CD8-positive, alpha-beta memory T cell (primary cell): ENCODE measurements at regions not wholly inside any gene's neighbourhood (a gene's known extent, or its start where the extent isn't known, plus 50 kb on each side); places are given as distances from the start of the nearest gene placed in this dataset.
"Not testable (repeated sequence)": the region's sequence is repeated elsewhere in the genome, so short reads cannot be mapped to it uniquely, and the experiment has no call there.

Source experiments
- CTCF ChIA-PET: fragments of 350-600 bp; sonication (Branson Sonifier 250); formaldehyde crosslinking; loops from one replicate; lab custom pipeline; 2021; ENCODE audit warnings: antibody characterized with exemption; lab: Charles Lee
- POLR2A ChIA-PET: fragments of 350-600 bp; sonication (Branson Sonifier 250); formaldehyde crosslinking; loops from one replicate; lab custom pipeline; 2021; ENCODE audit warnings: antibody characterized with exemption; lab: Charles Lee
- DNase-seq, 5 donors: peaks; one replicate each; pipeline versions ENCODE4 v3.0.0 to v3.0.0-alpha.2; 2020 to 2022; ENCODE audit warnings: mixed read lengths in 1 of 5
- H3K27ac ChIP-seq: one replicate; pipeline ENCODE4 v1.7.0; 2013; ENCODE audit warnings: low read depth, mild to moderate bottlenecking, low read length, moderate library complexity
- H3K27me3 ChIP-seq: 2 replicates; pipeline ENCODE4 v1.7.0; 2013; ENCODE audit warnings: low read length, mild to moderate bottlenecking; ENCODE audit not compliant: insufficient read depth, poor library complexity, severe bottlenecking
- H3K36me3 ChIP-seq: 2 replicates; pipeline ENCODE4 v1.7.0; 2013; ENCODE audit warnings: mild to moderate bottlenecking, low read length, moderate library complexity; ENCODE audit not compliant: insufficient read depth
- H3K4me1 ChIP-seq: 2 replicates; pipeline ENCODE4 v1.7.0; 2013; ENCODE audit warnings: mild to moderate bottlenecking, low read length, moderate library complexity; ENCODE audit not compliant: insufficient read depth
- H3K4me3 ChIP-seq: 2 replicates; pipeline ENCODE4 v1.7.0; 2013; ENCODE audit warnings: mild to moderate bottlenecking, low read length
- H3K9me3 ChIP-seq: 2 replicates; pipeline ENCODE4 v1.7.0; 2013; ENCODE audit warnings: mild to moderate bottlenecking, low read length
- H3K27ac Mint-ChIP-seq, 8 donors: one replicate each; pipeline ENCODE4 v1.8.0; 2020 to 2021; ENCODE audit warnings: mixed read lengths in 8 of 8, mild to moderate bottlenecking in 6 of 8, inconsistent platforms in 3 of 8, moderate library complexity in 3 of 8
- H3K27me3 Mint-ChIP-seq, 2 donors: one replicate each; pipeline ENCODE4 v1.8.0; 2020 to 2021; ENCODE audit warnings: mixed read lengths in 2 of 2, mild to moderate bottlenecking in 1 of 2, moderate library complexity in 1 of 2
- H3K36me3 Mint-ChIP-seq, 3 donors: one replicate each; pipeline ENCODE4 v1.8.0; 2020 to 2021; ENCODE audit warnings: mixed read lengths in 3 of 3, inconsistent platforms in 1 of 3, mild to moderate bottlenecking in 1 of 3
- H3K4me1 Mint-ChIP-seq, 3 donors: one replicate each; pipeline ENCODE4 v1.8.0; 2020 to 2021; ENCODE audit warnings: mixed read lengths in 3 of 3, inconsistent platforms in 1 of 3, mild to moderate bottlenecking in 1 of 3
- H3K4me3 Mint-ChIP-seq, 7 donors: one replicate each; pipeline ENCODE4 v1.8.0; 2020 to 2021; ENCODE audit warnings: mixed read lengths in 7 of 7, mild to moderate bottlenecking in 6 of 7, moderate library complexity in 4 of 7, inconsistent platforms in 2 of 7
- H3K9me3 Mint-ChIP-seq, 5 donors: one replicate each; pipeline ENCODE4 v1.8.0; 2020 to 2022; ENCODE audit warnings: mixed read lengths in 5 of 5, mild to moderate bottlenecking in 3 of 5, moderate library complexity in 2 of 5, inconsistent platforms in 1 of 5

- no peak for DNase-seq
- H3K36me3 Mint-ChIP-seq: no peaks in the 10 kb centered on the region
- no peak overlapping the region for H3K27ac Mint-ChIP-seq
- H3K4me1 Mint-ChIP-seq: no peaks in the 10 kb centered on the region
- ChIA-PET POLR2A (no interaction called here), CTCF (no interaction called here)
- Histone ChIP-seq H3K27me3 (no peaks in the 10 kb centered on the region), H3K4me1 (no peaks in the 10 kb centered on the region), H3K4me3 (no peak overlapping the region), H3K36me3 (no peaks in the 10 kb centered on the region), H3K9me3 (no peaks in the 10 kb centered on the region), H3K27ac (no peak overlapping the region)
- H3K4me3 Mint-ChIP-seq: no peak overlapping the region
- no peaks in the 10 kb centered on the region for H3K9me3 Mint-ChIP-seq
- H3K27me3 Mint-ChIP-seq: peaks cover 17 to 50% of the 10 kb centered on the region in 2 donors
Measured at GRCh38 chr6:137625100-137625661, 131.0 kb upstream of the OLIG3 start.

- Mint-ChIP-seq H3K36me3 (no peaks in the 10 kb centered on the region), H3K4me1 (no peaks in the 10 kb centered on the region), H3K4me3 (no peak overlapping the region), H3K27me3 (peaks cover 15 to 46% of the 10 kb centered on the region in 2 donors), H3K9me3 (no peaks in the 10 kb centered on the region), H3K27ac (no peak overlapping the region)
- POLR2A ChIA-PET: no interaction called here
- H3K27ac ChIP-seq: no peak overlapping the region
- no peaks in the 10 kb centered on the region for H3K36me3 ChIP-seq
- no peaks in the 10 kb centered on the region for H3K9me3 ChIP-seq
- H3K27me3 ChIP-seq: no peaks in the 10 kb centered on the region
- no peak for DNase-seq
- H3K4me1 ChIP-seq: no peaks in the 10 kb centered on the region
- H3K4me3 ChIP-seq: no peak overlapping the region
- CTCF ChIA-PET: no interaction called here
Measured at GRCh38 chr6:137625808-137626207, 131.6 kb upstream of the OLIG3 start.

GRCh38 chr6:137630666-137631065 is 136.5 kb upstream of the OLIG3 start:
- Histone ChIP-seq H3K27ac (no peak overlapping the region), H3K36me3 (no peaks in the 10 kb centered on the region), H3K27me3 (no peaks in the 10 kb centered on the region), H3K4me1 (no peaks in the 10 kb centered on the region), H3K4me3 (no peak overlapping the region), H3K9me3 (no peaks in the 10 kb centered on the region)
- H3K27ac Mint-ChIP-seq: no peak overlapping the region
- no peaks in the 10 kb centered on the region for H3K36me3 Mint-ChIP-seq
- no peak for DNase-seq
- H3K4me3 Mint-ChIP-seq: no peak overlapping the region
- H3K9me3 Mint-ChIP-seq: no peaks in the 10 kb centered on the region
- no peaks in the 10 kb centered on the region for H3K4me1 Mint-ChIP-seq
- ChIA-PET CTCF (interaction anchor here (1.2 to 1.3 kb wide), 2 partner anchors 147 to 289 kb away, joined by 3 to 4 read pairs; no protein-coding TSS in a partner anchor), POLR2A (no interaction called here)
- H3K27me3 Mint-ChIP-seq: peaks cover 3 to 16% of the 10 kb centered on the region in 2 donors

GRCh38 chr6:137631323-137631722 is 137.1 kb upstream of the OLIG3 start:
- Mint-ChIP-seq H3K9me3 (no peaks in the 10 kb centered on the region), H3K36me3 (no peaks in the 10 kb centered on the region), H3K27me3 (peaks cover under 1 to 10% of the 10 kb centered on the region in 2 donors), H3K4me1 (no peaks in the 10 kb centered on the region), H3K4me3 (no peak overlapping the region), H3K27ac (no peak overlapping the region)
- Histone ChIP-seq H3K4me3 (no peak overlapping the region), H3K4me1 (no peaks in the 10 kb centered on the region), H3K9me3 (no peaks in the 10 kb centered on the region), H3K27ac (no peak overlapping the region), H3K36me3 (no peaks in the 10 kb centered on the region), H3K27me3 (no peaks in the 10 kb centered on the region)
- no peak for DNase-seq
- POLR2A ChIA-PET: no interaction called here
- CTCF ChIA-PET: interaction anchor here (1.2 kb wide), 1 partner anchor 148 kb away, joined by 3 read pairs; no protein-coding TSS in a partner anchor

- H3K9me3 ChIP-seq, H3K27ac Mint-ChIP-seq, H3K27me3 ChIP-seq, DNase-seq, CTCF ChIA-PET, POLR2A ChIA-PET, H3K27ac ChIP-seq, H3K4me3 Mint-ChIP-seq, H3K27me3 Mint-ChIP-seq, H3K4me1 ChIP-seq, H3K9me3 Mint-ChIP-seq, H3K36me3 Mint-ChIP-seq, H3K4me3 ChIP-seq, H3K36me3 ChIP-seq: not testable (repeated sequence)
- peaks cover 7 to 10% (median 9%) of the 10 kb centered on the region in 3 donors for H3K4me1 Mint-ChIP-seq
Measured at GRCh38 chr6:137634177-137634576, 140.0 kb upstream of the OLIG3 start.

- DNase-seq: no peak
- Mint-ChIP-seq H3K4me3 (no peak overlapping the region), H3K9me3 (no peaks in the 10 kb centered on the region), H3K27ac (no peak overlapping the region), H3K4me1 (peaks cover 11 to 15% (median 14%) of the 10 kb centered on the region in 3 donors), H3K36me3 (no peaks in the 10 kb centered on the region), H3K27me3 (peaks cover 0 to 6% of the 10 kb centered on the region in 2 donors)
- H3K27me3 ChIP-seq: no peaks in the 10 kb centered on the region
- H3K27ac ChIP-seq: no peak overlapping the region
- CTCF ChIA-PET: interaction anchor here (1.2 kb wide), 1 partner anchor 365 kb away, joined by 3 read pairs; no protein-coding TSS in a partner anchor
- POLR2A ChIA-PET: no interaction called here
- H3K9me3 ChIP-seq: no peaks in the 10 kb centered on the region
- H3K4me3 ChIP-seq: no peak overlapping the region
- no peaks in the 10 kb centered on the region for H3K36me3 ChIP-seq
- H3K4me1 ChIP-seq: peaks cover 16% of the 10 kb centered on the region
Measured at GRCh38 chr6:137637121-137637520, 142.9 kb upstream of the OLIG3 start.

GRCh38 chr6:137638926-137639706 is 144.9 kb upstream of the OLIG3 start:
- Histone ChIP-seq H3K9me3 (no peaks in the 10 kb centered on the region), H3K4me3 (no peak overlapping the region), H3K27me3 (no peaks in the 10 kb centered on the region), H3K4me1 (peaks cover 16% of the 10 kb centered on the region), H3K36me3 (no peaks in the 10 kb centered on the region), H3K27ac (no peak overlapping the region)
- H3K27ac Mint-ChIP-seq: peak overlapping the region in 5 of 8 donors; percentile 18 to 64 (median 53)
- no peaks in the 10 kb centered on the region for H3K36me3 Mint-ChIP-seq
- H3K27me3 Mint-ChIP-seq: peaks cover 0 to 6% of the 10 kb centered on the region in 2 donors
- ChIA-PET POLR2A (no interaction called here), CTCF (no interaction called here)
- H3K4me3 Mint-ChIP-seq: peak overlapping the region in 6 of 7 donors; percentile 5 to 71 (median 56)
- no peaks in the 10 kb centered on the region for H3K9me3 Mint-ChIP-seq
- no peak for DNase-seq
- peaks cover 11 to 15% (median 14%) of the 10 kb centered on the region in 3 donors for H3K4me1 Mint-ChIP-seq

- no peaks in the 10 kb centered on the region for H3K27me3 ChIP-seq
- DNase-seq: no peak
- no peak overlapping the region for H3K27ac ChIP-seq
- ChIA-PET POLR2A (no interaction called here), CTCF (no interaction called here)
- Mint-ChIP-seq H3K4me1 (peaks cover 11 to 15% (median 14%) of the 10 kb centered on the region in 3 donors), H3K27me3 (peaks cover 0 to 6% of the 10 kb centered on the region in 2 donors), H3K36me3 (no peaks in the 10 kb centered on the region), H3K27ac (no peak overlapping the region), H3K9me3 (no peaks in the 10 kb centered on the region), H3K4me3 (no peak overlapping the region)
- H3K9me3 ChIP-seq: no peaks in the 10 kb centered on the region
- no peaks in the 10 kb centered on the region for H3K36me3 ChIP-seq
- no peak overlapping the region for H3K4me3 ChIP-seq
- peaks cover 16% of the 10 kb centered on the region for H3K4me1 ChIP-seq
Measured at GRCh38 chr6:137640086-137640485, 145.9 kb upstream of the OLIG3 start.
